ENCODE measurements at regions not wholly inside any gene's neighbourhood (a gene's known extent, or its start where the extent isn't known, plus 50 kb on each side); places are given as distances from the start of the nearest gene placed in this dataset.

DNA sequence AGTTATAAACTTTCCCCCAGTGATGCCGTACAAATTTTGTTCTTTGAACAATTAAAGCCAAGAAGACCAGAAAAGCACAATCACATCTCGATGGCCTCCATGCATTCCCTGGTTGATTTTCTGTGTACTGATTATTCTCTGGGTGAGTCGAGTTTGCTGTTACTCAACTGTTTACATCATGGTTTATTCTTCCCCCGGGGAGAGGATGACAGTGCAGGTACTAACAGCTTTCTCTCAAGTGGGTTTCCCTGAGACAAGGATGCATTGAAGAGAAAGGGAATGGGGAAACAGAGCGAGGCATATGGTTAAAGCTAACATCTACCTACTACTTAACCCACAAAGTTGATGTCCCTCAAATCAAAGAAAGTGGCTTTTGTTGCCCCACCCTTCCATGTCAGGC, 410.8 kb upstream of the FANCL start:
- TF ChIP-seq CTCF (IDR thresholded peaks at IDR 0.05; ENCODE audit: low read depth, low read length) (no peak), EZH2phosphoT487 (IDR thresholded peaks at IDR 0.05; ENCODE audit: low read depth) (no peak)

All from OCI-LY3 (cell line).